ENCODE measurements at regions not wholly inside any gene's neighbourhood (a gene's known extent, or its start where the extent isn't known, plus 50 kb on each side); places are given as distances from the start of the nearest gene placed in this dataset.
A peak's percentile ranks its signal among the peaks of the same experiment; 100 is the strongest.

DNA sequence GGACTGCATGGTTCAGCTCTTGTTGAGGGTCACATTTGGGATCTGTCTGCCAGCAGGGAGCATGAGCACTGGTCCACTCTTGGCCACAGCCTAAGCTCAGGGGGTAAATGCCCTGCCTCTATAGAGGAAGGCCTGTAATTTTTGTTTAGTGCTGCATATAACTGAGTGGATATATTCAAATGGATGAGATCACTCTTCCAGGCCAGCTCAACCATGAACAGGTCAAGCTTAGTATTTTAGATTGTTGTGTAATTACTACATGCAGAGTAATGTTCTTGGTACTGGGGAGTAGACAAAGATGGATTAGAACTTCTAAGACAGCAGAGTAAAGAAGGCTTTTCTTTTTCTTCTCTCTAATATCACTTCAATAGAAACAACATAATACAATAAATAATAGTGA lies 376.9 kb downstream of the GPATCH2 start:
- no peak for DNase-seq (ENCODE audit: low read depth in 2 of 2)
- TF ChIP-seq, protein P1, sequence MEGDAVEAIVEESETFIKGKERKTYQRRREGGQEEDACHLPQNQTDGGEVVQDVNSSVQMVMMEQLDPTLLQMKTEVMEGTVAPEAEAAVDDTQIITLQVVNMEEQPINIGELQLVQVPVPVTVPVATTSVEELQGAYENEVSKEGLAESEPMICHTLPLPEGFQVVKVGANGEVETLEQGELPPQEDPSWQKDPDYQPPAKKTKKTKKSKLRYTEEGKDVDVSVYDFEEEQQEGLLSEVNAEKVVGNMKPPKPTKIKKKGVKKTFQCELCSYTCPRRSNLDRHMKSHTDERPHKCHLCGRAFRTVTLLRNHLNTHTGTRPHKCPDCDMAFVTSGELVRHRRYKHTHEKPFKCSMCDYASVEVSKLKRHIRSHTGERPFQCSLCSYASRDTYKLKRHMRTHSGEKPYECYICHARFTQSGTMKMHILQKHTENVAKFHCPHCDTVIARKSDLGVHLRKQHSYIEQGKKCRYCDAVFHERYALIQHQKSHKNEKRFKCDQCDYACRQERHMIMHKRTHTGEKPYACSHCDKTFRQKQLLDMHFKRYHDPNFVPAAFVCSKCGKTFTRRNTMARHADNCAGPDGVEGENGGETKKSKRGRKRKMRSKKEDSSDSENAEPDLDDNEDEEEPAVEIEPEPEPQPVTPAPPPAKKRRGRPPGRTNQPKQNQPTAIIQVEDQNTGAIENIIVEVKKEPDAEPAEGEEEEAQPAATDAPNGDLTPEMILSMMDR (IDR thresholded peaks at IDR 0.05; ENCODE audit: low read depth, low read length): no peak
- H3K4me3 ChIP-seq (replicated peaks in 1 of 2; ENCODE audit: low read depth in 2 of 2, low read length in 2 of 2): no peak overlapping the region

DNA sequence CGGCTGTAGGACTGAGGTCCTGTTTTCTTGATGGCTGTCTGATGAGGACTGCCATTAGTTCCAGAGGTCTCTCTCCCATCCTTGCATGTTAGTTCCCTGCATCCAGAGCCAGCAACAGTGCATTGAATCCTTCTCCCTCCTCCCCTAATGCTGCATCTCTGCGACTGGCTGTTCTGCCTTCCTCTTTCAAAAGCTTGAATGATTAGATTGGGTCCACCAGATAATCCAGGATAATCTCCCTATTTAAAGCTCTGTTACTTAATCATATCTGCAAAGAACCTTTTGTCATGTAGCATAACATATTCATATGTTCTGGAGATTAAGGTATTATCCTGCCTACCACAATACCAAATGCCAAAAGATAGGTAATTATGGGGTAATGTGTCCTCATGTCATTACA lies 377.5 kb downstream of the GPATCH2 start:
- DNase-seq (ENCODE audit: low read depth in 2 of 2): no peak
- no peak overlapping the region for H3K4me3 ChIP-seq (replicated peaks in 1 of 2; ENCODE audit: low read depth in 2 of 2, low read length in 2 of 2)
- TF ChIP-seq, protein P1 (IDR thresholded peaks at IDR 0.05; ENCODE audit: low read depth, low read length): no peak

DNA sequence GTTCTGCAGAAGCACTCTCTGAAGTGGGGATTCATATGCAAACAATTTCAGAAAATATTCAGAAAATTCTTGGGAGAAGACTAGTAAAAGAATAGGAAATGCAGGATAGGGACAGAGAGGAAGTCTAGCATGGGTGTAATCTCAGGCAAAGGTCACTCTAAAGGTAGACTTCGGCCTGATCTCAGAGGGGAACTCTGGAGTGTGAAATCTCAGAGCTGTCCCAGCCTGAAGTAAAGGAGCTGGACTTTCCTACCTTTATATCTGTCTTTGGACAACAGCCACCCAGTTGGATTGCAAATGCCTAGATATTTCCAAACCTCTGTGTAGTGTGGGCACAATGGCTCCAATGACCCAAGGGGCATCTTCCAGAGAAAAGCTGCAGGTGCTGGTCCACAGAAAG lies 379.8 kb downstream of the GPATCH2 start:
- H3K4me3 ChIP-seq (replicated peaks in 1 of 2; ENCODE audit: low read depth in 2 of 2, low read length in 2 of 2): no peak overlapping the region
- DNase-seq (ENCODE audit: low read depth in 2 of 2): no peak
- TF ChIP-seq, protein P1 (IDR thresholded peaks at IDR 0.05; ENCODE audit: low read depth, low read length): no peak

DNA sequence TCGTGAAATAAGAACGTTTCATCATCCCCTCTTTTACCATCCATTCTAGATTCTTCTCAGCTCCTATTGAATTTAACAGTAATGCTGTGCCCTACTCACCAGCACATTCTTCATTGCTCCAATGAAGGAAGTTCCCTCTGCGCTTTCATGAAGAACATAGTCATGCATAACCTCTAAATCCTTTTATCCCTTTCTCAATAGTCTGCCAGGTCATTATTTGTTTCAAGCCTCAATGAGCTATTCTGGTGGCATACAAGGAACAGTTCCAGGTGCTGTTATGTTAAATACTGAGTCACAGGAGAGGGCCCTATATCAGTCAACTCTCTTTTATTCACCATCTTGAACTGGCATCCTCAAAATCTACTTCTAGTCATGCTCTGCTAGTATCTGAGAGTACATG lies 381.0 kb downstream of the GPATCH2 start:
- TF ChIP-seq, protein P1 (IDR thresholded peaks at IDR 0.05; ENCODE audit: low read depth, low read length): no peak
- no peak for DNase-seq (ENCODE audit: low read depth in 2 of 2)
- H3K4me3 ChIP-seq (replicated peaks in 1 of 2; ENCODE audit: low read depth in 2 of 2, low read length in 2 of 2): no peak overlapping the region

DNA sequence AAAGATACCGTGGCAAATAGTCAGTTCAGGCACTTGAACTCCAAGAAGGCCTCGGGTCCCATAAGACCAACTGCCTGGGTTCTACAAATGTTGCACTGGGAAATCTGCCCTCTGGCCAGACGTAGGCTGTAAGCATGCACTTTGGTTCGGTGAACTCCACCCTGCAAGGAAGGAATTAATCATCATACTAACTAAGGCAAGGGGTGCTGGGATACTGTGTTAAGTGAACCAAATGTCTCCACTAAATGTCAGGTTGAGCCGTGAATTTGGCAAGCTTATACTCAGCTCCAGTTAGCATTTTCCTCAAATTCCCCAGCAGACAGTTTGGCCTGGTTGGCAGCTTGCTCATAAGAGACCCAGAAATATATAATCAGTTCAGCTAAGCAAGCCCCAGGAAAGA lies 385.9 kb downstream of the GPATCH2 start:
- DNase-seq (ENCODE audit: low read depth in 2 of 2): peak; percentile 1 to 45
- no peak overlapping the region for H3K4me3 ChIP-seq (replicated peaks in 1 of 2; ENCODE audit: low read depth in 2 of 2, low read length in 2 of 2)
- TF ChIP-seq, protein P1 (IDR thresholded peaks at IDR 0.05; ENCODE audit: low read depth, low read length): no peak

DNA sequence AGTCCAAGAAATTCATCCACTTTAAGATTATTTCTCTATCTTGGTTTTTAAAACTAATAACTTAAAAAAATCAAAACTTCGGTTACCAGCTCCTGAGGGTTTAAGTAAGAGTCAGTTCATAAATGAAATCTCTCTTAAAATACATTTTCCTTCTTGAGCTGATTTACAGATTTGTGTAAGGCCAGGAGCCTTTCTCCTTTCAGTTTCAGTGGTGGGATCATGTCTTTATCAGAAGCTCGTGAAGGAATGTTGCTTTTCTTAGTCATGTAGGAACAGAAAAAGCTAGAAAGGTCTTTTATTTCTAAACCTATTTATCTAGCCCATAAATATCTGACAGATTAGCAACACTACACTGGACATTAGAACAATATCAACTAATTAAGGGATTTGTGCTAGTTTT lies 390.2 kb downstream of the GPATCH2 start:
- TF ChIP-seq, protein P1 (IDR thresholded peaks at IDR 0.05; ENCODE audit: low read depth, low read length): no peak
- no peak overlapping the region for H3K4me3 ChIP-seq (replicated peaks in 1 of 2; ENCODE audit: low read depth in 2 of 2, low read length in 2 of 2)
- peak in 1 of 2 donors; percentile 6 for DNase-seq (ENCODE audit: low read depth in 2 of 2)

DNA sequence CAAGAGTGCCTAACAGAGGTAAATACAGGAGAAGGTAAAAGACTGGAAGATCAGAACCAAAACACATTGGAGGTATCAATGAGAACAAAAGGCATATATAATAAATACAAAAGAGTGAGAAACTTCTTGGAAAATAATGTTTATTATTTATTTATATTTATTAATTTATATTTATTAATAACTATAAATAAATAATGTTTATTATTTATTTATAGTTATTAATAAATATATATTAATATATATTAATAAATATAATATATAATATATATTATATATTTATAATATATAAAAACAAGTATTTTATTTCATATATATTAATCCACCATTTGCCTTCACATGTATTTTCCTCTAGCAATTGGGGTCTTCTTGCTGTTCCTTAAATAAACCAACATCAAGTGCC lies 391.9 kb downstream of the GPATCH2 start:
- TF ChIP-seq, protein P1 (IDR thresholded peaks at IDR 0.05; ENCODE audit: low read depth, low read length): no peak
- DNase-seq (ENCODE audit: low read depth in 2 of 2): no peak
- no peak overlapping the region for H3K4me3 ChIP-seq (replicated peaks in 1 of 2; ENCODE audit: low read depth in 2 of 2, low read length in 2 of 2)

Data from cardiac fibroblast (primary cell).